ENCODE measurements at regions not wholly inside any gene's neighbourhood (a gene's known extent, or its start where the extent isn't known, plus 50 kb on each side); places are given as distances from the start of the nearest gene placed in this dataset.

GRCh38 chr22:47547881-47548650 lies 785.6 kb downstream of the TBC1D22A start:
- WGBS, 5 donors: 76 to 84% (median 79%) methylated on average over 18 to 20 of the region's 20 CpGs
- TF ChIP-seq EP300 (IDR thresholded peaks at IDR 0.05) (no peak), POLR2A (IDR thresholded peaks at IDR 0.05) (no peak), POLR2AphosphoS5 (IDR thresholded peaks at IDR 0.05) (no peak), CTCF (IDR thresholded peaks at IDR 0.05) (no peak)
- Histone ChIP-seq H3K9me3 (peaks cover 0 to 16% (median 7%) of the 10 kb centered on the region in 4 donors), H3K36me3 (no peaks in the 10 kb centered on the region), H3K4me3 (no peak overlapping the region), H3K27me3 (peaks cover 0 to 31% (median 4%) of the 10 kb centered on the region in 3 donors), H3K4me1 (no peaks in the 10 kb centered on the region), H3K27ac (no peak overlapping the region)
- no peak for DNase-seq
- intact Hi-C loops (cut with DNase I; ENCODE audit: low total_unique reads): no loop called here

- WGBS, 5 donors: 57 to 79% (median 75%) methylated on average over 6 of the region's 6 CpGs
- Histone ChIP-seq H3K4me1 (no peaks in the 10 kb centered on the region), H3K27ac (no peak overlapping the region), H3K4me3 (no peak overlapping the region), H3K36me3 (no peaks in the 10 kb centered on the region), H3K27me3 (peaks cover 0 to 25% (median 4%) of the 10 kb centered on the region in 3 donors), H3K9me3 (peaks cover 0 to 16% (median 7%) of the 10 kb centered on the region in 4 donors)
- intact Hi-C loops (cut with DNase I; ENCODE audit: low total_unique reads): no loop called here
- TF ChIP-seq CTCF (IDR thresholded peaks at IDR 0.05) (no peak), EP300 (IDR thresholded peaks at IDR 0.05) (no peak), POLR2A (IDR thresholded peaks at IDR 0.05) (no peak), POLR2AphosphoS5 (IDR thresholded peaks at IDR 0.05) (no peak)
- no peak for DNase-seq
Observed at GRCh38 chr22:47547239-47547661, 784.8 kb downstream of the TBC1D22A start.

GRCh38 chr22:47544696-47545095 lies 782.2 kb downstream of the TBC1D22A start:
- TF ChIP-seq CTCF (IDR thresholded peaks at IDR 0.05) (no peak), EP300 (IDR thresholded peaks at IDR 0.05) (no peak), POLR2AphosphoS5 (IDR thresholded peaks at IDR 0.05) (no peak), POLR2A (IDR thresholded peaks at IDR 0.05) (no peak)
- intact Hi-C loops (cut with DNase I; ENCODE audit: low total_unique reads): no loop called here
- Histone ChIP-seq H3K4me1 (no peaks in the 10 kb centered on the region), H3K36me3 (no peaks in the 10 kb centered on the region), H3K27ac (no peak overlapping the region), H3K9me3 (peaks cover 0 to 16% (median 7%) of the 10 kb centered on the region in 4 donors), H3K27me3 (no peaks in the 10 kb centered on the region), H3K4me3 (no peak overlapping the region)
- 62 to 79% (median 65%) methylated on average over 2 of the region's 2 CpGs for WGBS, 5 donors
- no peak for DNase-seq

GRCh38 chr22:47543447-47543846 lies 781.0 kb downstream of the TBC1D22A start:
- Histone ChIP-seq H3K9me3 (peaks cover 0 to 16% (median 7%) of the 10 kb centered on the region in 4 donors), H3K27ac (no peak overlapping the region), H3K27me3 (no peaks in the 10 kb centered on the region), H3K4me1 (no peaks in the 10 kb centered on the region), H3K36me3 (no peaks in the 10 kb centered on the region), H3K4me3 (no peak overlapping the region)
- 88 to 93% (median 91%) methylated on average over 9 of the region's 9 CpGs for WGBS, 5 donors
- DNase-seq: no peak
- TF ChIP-seq POLR2AphosphoS5 (IDR thresholded peaks at IDR 0.05): no peak
- TF ChIP-seq POLR2A (IDR thresholded peaks at IDR 0.05): no peak
- intact Hi-C loops (cut with DNase I; ENCODE audit: low total_unique reads): no loop called here

GRCh38 chr22:47540011-47540410 lies 777.6 kb downstream of the TBC1D22A start:
- Histone ChIP-seq H3K9me3 (peaks cover 0 to 3% (median under 1%) of the 10 kb centered on the region in 4 donors), H3K4me3 (no peak overlapping the region), H3K4me1 (peaks cover 0 to 9% (median 2%) of the 10 kb centered on the region in 4 donors), H3K36me3 (no peaks in the 10 kb centered on the region), H3K27ac (no peak overlapping the region), H3K27me3 (no peaks in the 10 kb centered on the region)
- DNase-seq: no peak
- 60 to 87% (median 69%) methylated on average over 2 to 4 of the region's 4 CpGs for WGBS, 5 donors
- TF ChIP-seq POLR2A (IDR thresholded peaks at IDR 0.05) (no peak), POLR2AphosphoS5 (IDR thresholded peaks at IDR 0.05) (no peak), CTCF (IDR thresholded peaks at IDR 0.05) (no peak), EP300 (IDR thresholded peaks at IDR 0.05) (no peak)
- intact Hi-C loops (cut with DNase I; ENCODE audit: low total_unique reads): no loop called here
